Thoracic aorta (tissue), 2 donors: ENCODE measurements at regions not wholly inside any gene's neighbourhood (a gene's known extent, or its start where the extent isn't known, plus 50 kb on each side); places are given as distances from the start of the nearest gene placed in this dataset.

ENCODE experiments used
- ATAC-seq: fragments of 150-250 bp; one replicate; pipeline ENCODE4 v1.8.0; 2017; ENCODE audit warnings: low read depth; ENCODE audit not compliant: insufficient number of reproducible peaks, low FRiP score
- DNase-seq: peaks from one replicate; pipeline ENCODE4 v3.0.0-alpha.2; 2020; ENCODE audit warnings: low spot score
- H3K27ac ChIP-seq, 2 donors: fragments of 200-600 bp; sonication (generic); 1 replicate in 1 of 2; 2 replicates in 1 of 2; pipeline ENCODE4 v1.5.1; 2016; ENCODE audit warnings: mild to moderate bottlenecking in 2 of 2, moderate library complexity in 2 of 2
- H3K27me3 ChIP-seq: fragments of 200-600 bp; sonication (generic); replicated peaks from 2 replicates; pipeline ENCODE4 v1.6.0; 2016; ENCODE audit warnings: mild to moderate bottlenecking; ENCODE audit not compliant: insufficient read depth
- H3K36me3 ChIP-seq: fragments of 200-600 bp; sonication (generic); one replicate; pipeline ENCODE4 v1.5.1; 2016
- H3K4me1 ChIP-seq, 2 donors: fragments of 200-600 bp; sonication (generic); 1 replicate in 1 of 2; 2 replicates in 1 of 2; pipeline versions ENCODE4 v1.5.1 to v1.6.0; 2016; ENCODE audit warnings: low read depth in 2 of 2, mild to moderate bottlenecking in 1 of 2; ENCODE audit not compliant: control insufficient read depth in 1 of 2
- H3K4me3 ChIP-seq: fragments of 200-600 bp; sonication (generic); 2 replicates; pipeline ENCODE4 v1.5.1; 2016; ENCODE audit warnings: mild to moderate bottlenecking
- H3K9me3 ChIP-seq: fragments of 200-600 bp; sonication (generic); 2 replicates; pipeline ENCODE4 v1.5.1; 2016
- TF ChIP-seq, protein P1 (sequence below): fragments of 200-600 bp; sonication (generic); IDR thresholded peaks from one replicate; pipeline ENCODE4 v1.5.1; 2019; ENCODE audit warnings: antibody characterized with exemption

DNA sequence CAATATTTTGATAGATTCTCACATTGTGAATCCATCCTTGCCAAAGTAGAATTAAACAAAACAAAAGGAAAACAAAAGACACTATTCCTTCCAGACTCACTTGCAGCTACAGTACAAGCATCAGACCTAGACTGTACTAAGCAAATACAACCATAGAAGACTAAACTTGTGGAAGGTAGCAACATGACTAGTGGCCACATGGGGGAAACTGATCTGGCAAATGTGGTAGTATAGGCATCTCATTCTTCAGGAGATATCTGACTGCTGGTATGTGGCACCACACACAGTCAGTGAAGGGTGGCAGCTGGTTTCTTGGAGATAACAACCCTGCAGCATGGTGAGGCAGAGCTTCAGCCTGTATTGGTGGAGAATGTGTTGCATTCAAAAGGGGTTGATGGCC lies 81.0 kb upstream of the ACVR2A start:
- H3K36me3 ChIP-seq: no peaks in the 10 kb centered on the region
- no peak overlapping the region for H3K27ac ChIP-seq
- H3K4me3 ChIP-seq: no peak overlapping the region
- H3K4me1 ChIP-seq: no peaks in the 10 kb centered on the region
- no peaks in the 10 kb centered on the region for H3K27me3 ChIP-seq
- DNase-seq (no peak), ATAC-seq (no peak)
- no peaks in the 10 kb centered on the region for H3K9me3 ChIP-seq
- TF ChIP-seq, protein P1, sequence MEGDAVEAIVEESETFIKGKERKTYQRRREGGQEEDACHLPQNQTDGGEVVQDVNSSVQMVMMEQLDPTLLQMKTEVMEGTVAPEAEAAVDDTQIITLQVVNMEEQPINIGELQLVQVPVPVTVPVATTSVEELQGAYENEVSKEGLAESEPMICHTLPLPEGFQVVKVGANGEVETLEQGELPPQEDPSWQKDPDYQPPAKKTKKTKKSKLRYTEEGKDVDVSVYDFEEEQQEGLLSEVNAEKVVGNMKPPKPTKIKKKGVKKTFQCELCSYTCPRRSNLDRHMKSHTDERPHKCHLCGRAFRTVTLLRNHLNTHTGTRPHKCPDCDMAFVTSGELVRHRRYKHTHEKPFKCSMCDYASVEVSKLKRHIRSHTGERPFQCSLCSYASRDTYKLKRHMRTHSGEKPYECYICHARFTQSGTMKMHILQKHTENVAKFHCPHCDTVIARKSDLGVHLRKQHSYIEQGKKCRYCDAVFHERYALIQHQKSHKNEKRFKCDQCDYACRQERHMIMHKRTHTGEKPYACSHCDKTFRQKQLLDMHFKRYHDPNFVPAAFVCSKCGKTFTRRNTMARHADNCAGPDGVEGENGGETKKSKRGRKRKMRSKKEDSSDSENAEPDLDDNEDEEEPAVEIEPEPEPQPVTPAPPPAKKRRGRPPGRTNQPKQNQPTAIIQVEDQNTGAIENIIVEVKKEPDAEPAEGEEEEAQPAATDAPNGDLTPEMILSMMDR: no peak

- H3K27ac ChIP-seq: no peak overlapping the region
- no peaks in the 10 kb centered on the region for H3K9me3 ChIP-seq
- no peak for ATAC-seq
These were observed 83.8 kb upstream of the ACVR2A start for GRCh38 chr2:147760984-147761383.

DNA sequence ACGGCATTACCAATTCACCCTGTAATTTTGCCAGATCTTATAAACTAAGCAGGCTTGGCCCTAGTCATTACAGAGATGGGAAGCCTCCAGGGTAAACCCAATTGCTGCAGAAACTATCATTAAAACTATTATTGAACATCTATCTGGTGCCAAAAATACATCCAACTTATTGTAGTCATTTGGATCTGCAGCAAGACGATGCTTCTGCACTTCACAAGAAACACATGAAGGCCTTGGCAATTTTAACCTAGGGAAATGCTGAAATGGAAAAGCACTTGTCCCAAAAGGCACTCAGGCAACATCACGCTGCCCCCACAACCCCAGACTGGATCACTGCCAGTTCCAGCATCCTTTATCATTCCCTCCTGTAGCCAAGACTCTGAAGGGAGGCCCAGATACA lies 85.3 kb upstream of the ACVR2A start:
- DNase-seq: no peak
- no peaks in the 10 kb centered on the region for H3K36me3 ChIP-seq
- H3K9me3 ChIP-seq: no peaks in the 10 kb centered on the region
- H3K27me3 ChIP-seq: no peaks in the 10 kb centered on the region
- no peak overlapping the region for H3K27ac ChIP-seq
- no peak overlapping the region for H3K4me3 ChIP-seq
- H3K4me1 ChIP-seq: no peaks in the 10 kb centered on the region
- TF ChIP-seq, protein P1: no peak
- no peak for ATAC-seq

More at GRCh38 chr2:147760984-147761383, 83.8 kb upstream of the ACVR2A start:
- TF ChIP-seq, protein P1: no peak
- Histone ChIP-seq H3K27me3 (no peaks in the 10 kb centered on the region), H3K4me3 (no peak overlapping the region), H3K4me1 (no peaks in the 10 kb centered on the region), H3K36me3 (no peaks in the 10 kb centered on the region)
- DNase-seq: no peak

DNA sequence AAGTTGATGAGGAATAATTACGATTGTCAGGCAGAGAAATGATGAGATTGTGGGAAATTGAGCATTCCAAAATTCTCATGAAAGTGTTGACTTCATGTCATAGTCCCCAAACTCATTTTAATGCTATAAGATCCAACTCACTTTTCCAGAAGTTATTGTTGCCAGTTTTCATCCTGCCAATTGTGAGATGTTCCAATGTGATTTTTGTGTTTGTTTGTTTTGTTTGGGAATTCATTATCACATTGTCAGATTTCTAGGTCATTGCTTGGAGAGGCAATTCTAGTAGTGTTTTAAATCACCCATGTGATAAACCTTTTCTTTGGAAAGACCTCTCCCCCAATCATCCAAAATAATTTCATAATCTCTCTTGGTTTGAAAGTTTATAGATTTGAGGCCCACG lies 86.0 kb upstream of the ACVR2A start:
- no peaks in the 10 kb centered on the region for H3K27me3 ChIP-seq
- no peak for DNase-seq
- no peak overlapping the region for H3K27ac ChIP-seq
- no peak for ATAC-seq
- no peaks in the 10 kb centered on the region for H3K36me3 ChIP-seq
- H3K4me3 ChIP-seq: no peak overlapping the region
- TF ChIP-seq, protein P1: no peak
- no peaks in the 10 kb centered on the region for H3K9me3 ChIP-seq
- no peaks in the 10 kb centered on the region for H3K4me1 ChIP-seq

DNA sequence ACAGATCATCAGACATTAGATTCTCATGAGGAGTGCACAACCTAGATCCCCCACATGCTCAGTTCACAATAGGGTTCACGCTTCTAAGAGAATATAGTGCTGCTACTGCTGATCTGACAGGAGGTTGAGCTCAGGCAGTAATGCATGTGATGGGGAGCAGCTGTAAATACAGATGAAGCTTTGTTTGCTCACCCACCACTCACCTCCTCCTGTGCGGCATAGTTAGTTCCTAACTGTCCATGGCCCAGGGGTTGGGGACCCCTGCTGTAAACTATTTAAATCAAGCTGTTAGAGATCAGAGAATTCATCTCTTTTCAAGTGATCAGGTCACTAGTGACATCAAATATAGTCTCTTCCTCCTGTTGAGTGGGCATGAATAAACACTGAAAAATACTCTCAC lies 88.8 kb upstream of the ACVR2A start:
- Histone ChIP-seq H3K27ac (no peak overlapping the region), H3K9me3 (no peaks in the 10 kb centered on the region), H3K4me3 (no peak overlapping the region), H3K4me1 (no peaks in the 10 kb centered on the region), H3K36me3 (no peaks in the 10 kb centered on the region), H3K27me3 (no peaks in the 10 kb centered on the region)
- DNase-seq (no peak), ATAC-seq (no peak)
- TF ChIP-seq, protein P1: no peak
